GM21515 (cell line): ENCODE measurements at regions not wholly inside any gene's neighbourhood (a gene's known extent, or its start where the extent isn't known, plus 50 kb on each side); places are given as distances from the start of the nearest gene placed in this dataset.
"Not testable (repeated sequence)": the region's sequence is repeated elsewhere in the genome, so short reads cannot be mapped to it uniquely, and the experiment has no call there.

Experiments
- ATAC-seq: cut with Tn5 transposase; IDR thresholded peaks from one replicate; pipeline ENCODE4 v1.9.1; 2021; ENCODE audit not compliant: unreplicated experiment

DNA sequence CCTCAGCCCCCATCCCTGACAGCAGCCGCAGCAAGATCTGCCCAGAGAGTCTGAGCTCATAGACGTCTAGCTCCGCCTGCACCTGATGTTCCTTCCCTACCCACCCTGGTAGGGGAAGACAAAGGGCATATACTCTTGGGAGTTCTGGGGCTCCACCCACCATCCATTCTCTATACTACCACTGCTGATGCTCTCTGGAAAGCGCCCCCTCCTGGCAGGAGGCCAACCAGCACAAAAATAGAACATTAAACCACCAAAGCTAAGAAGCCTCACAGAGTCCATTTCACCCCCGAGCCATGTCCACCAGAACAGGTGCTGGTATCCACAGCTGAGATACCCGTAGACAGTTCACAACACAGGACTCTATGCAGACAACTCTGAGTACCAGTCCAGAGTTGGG, 662.6 kb upstream of the FAM98A start:
- no peak for ATAC-seq

DNA sequence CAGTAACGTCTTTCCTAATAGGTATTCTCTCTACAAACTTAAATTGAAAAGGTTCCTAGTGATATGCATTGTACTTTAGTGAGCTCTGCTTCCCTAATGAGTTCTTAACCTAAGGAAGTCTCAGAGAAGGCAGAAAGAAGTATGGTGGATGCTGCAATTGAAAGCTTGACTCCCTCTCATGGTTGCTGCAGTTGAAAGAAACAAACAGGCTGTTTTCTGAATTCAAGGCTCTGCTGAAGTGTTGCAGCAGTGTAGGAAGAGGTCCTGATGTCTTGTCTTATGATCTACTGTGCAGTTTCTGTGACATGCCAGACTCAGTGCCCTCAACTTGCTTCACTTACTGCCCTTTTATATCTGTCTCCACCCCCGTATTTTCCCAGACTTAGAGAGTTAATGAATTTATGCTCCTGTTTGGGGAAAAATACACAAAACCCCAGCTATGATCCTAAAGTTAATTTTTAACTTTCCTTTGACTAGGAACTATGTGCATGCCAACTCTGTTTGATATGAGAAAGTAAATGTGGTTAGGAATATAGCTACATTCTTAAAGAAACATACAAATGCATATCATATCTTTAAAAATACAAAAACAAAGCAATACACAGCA, 655.3 kb upstream of the FAM98A start:
- no peak for ATAC-seq

DNA sequence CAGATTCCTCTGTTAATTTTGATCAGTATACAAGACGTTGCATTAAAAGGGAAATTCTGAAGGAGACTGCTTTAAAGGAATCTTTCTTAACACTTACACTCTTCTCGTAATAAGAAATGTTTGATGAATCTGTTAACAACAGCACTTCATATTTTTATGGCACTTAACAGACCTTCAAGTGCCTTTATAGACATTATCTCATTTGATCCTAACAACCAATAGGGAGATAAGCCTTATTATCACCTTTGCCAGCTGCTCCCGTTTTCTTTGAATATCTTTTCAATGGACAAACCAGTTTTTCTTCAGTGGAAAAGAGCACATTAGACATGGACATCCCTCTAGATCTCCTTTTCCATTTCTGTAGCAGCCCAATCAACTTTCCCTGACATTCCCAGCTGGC, 653.0 kb upstream of the FAM98A start:
- no peak for ATAC-seq

DNA sequence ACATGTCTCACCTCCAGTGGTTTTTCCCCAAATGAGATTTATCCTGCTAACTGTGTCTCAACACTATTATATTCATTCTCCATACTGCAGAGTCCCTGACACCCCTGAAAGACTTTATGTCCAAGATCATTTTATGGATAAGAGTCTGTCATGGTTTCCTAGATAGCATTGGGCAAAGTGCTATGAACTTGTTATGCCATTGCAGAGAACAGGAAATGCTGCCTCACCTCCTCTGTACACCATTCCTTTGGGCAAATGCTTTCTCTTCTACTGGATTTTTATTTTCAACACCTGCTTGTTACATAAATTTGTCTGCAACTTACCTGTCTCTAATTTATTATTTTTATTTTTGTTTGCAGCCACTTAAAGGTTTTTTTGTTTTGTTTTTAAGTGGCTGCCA, 652.5 kb upstream of the FAM98A start:
- ATAC-seq = no peak

DNA sequence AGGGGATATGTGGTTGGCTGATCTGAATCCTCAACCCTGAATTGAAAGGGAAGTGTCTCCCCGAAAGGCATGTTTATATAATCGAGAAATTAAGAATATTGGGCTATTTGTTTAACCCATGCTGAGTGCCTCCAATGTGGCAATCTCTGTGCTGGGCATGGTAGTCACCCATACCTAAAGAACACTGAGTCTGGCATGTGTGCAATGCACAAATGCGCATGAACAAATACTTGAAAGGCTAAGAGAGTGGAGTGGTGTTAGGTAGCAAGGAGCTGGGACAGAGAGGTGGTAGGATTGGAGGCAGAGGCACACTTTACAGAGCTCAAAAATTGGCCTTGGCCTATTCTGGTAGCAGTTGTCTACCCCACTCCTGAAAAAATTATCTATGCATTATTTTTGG, 645.1 kb upstream of the FAM98A start:
- ATAC-seq = no peak

DNA sequence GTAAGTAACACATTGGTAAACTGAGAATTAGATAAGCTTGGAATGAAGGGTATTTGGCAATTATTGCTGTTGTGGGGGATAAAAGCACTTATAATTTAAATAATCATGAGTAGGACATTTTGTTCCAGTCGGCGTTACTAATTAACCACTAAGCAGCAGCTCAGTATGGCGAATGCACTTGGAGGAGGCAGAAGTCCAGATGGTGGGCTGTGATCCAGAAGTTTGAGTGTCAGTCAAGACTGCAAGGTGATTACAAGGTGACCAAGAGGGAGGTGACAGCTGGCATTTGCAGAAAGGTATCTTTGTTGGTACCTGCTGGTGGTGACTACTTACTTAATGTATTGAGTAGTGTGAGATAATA, 643.6 kb upstream of the FAM98A start:
- ATAC-seq = no peak

DNA sequence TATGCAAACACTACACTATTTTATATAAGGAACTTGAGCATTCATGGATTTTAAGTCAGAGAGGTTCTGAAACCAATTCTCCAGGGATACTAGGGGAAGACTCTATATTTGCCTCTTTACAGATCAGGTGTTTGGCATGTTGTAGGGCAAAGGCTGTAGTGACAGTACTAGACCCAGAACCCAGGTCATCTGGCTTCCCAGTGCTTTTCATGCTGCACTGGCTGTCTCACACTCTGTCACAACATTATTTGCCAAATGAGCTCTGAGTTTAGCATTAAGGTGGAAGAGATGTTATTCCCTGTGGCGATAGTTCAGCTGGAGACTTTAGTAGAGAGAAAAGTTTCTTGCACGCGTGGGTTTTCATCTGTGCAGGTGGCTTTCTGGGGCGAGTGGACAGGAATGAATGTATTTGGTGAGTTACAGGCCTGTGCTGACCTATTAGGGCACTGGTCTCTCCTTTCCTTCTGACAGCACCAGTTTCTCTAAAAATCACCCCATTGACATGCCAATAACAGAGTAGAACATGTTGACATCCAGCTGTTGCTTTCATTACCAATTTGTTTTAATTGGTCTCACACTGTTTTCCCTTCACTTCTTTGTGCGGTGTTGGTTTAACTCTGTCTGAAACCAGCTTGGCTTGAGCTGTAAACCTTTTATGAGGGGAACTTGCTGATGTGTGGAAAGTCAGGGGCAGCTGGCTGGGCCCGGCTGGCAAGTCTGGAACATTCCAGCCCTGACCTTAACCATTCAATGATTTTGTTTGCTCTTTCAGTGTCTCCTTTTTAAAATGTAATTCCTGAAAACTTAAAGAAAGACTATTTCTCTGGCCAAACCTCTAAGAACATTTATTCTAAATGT, 643.0 kb upstream of the FAM98A start:
- no peak for ATAC-seq

DNA sequence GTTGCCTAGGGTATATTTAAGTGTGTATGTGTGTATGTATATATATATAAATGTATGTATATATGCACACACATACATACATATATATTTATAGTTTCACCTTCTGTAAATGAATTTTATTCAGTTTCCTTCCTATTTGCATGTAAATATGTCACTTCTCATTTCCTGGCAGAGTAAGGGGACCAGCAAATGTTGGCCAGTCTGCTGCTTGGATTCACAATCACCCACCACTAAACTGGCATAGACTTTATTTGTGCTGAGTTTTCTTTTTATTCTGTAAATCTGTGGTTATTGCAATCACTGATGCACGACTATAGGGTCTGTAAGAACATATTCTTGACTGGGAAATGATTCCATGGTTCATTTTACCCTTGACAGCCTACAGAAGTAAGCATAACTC, 640.4 kb upstream of the FAM98A start:
- no peak for ATAC-seq

DNA sequence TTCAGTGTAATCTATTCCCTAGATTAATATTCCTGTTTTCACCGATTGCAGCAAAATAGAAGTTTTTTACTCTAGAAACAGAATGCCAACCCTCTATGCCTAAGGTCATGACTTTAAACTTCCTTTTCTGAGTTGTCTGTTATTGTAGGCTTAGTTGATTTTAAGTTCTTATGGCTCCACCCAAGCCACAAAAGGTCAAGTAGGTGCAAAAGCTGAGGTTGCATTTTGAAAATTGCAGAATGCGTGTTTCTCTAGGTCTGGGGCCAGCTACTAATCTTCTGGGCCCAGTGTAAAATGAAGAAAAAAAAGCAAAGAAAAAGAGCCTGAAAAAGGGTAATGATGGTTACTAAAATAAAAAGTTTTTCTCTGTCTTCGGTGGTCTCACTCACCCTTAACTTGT, 635.7 kb upstream of the FAM98A start:
- no peak for ATAC-seq

DNA sequence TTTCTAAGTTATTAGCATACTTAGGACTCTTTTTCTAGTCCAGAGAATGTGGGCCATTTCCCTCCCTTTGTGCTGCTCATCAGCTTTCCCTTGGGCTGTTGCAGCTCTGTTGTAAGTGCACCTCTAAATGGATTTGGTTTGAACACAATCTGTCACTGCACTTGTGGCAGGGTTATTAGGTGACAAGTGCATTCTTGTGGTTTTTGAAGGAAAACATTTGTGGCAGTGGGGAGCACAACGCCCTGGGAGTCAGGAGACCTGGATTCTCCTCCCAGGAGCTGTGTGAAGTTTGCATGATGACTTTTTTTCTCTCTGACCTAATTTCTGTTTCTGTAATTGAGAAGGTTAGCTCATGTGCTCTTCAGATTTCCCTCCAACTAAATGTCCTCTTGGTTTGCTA, 630.9 kb upstream of the FAM98A start:
- no peak for ATAC-seq

DNA sequence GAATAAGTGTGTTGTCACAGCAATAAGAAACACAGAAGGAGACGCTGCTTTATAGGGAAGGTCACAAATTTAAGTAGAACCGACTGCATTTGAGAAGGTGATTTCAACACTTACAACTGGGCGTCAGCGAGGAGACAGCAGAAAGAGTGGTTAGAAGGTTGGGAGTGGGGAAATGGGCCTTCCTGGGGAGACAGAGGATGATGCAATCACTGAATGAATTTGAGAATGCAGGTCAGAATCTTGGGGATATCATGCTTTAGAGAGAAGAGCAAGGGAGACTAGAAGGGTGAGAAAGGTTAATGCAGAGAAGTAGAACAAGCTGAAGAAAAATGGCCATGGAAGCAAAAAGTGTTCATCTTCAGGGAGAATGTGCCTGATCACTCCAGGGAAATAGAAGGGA, 616.1 kb upstream of the FAM98A start:
- ATAC-seq = no peak

DNA sequence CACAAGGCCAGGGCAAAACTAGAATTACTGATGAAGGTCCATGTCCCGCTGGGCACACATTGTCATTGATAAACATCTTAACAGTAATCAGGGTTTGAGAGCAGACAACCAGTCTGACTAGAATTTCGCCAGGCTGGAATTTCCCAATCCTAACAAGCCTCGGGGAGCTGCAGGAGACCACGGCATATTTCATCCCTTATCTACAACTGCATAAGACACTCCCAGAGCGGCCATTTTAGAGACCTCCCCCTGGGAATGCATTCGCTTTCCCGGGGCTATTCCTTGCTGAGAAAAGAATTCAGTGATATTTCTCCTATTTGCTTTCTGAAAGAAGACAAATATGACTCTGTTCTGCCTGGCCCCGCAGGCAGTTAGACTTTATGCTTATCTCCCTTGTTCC, 611.3 kb upstream of the FAM98A start:
- not testable (repeated sequence) for ATAC-seq

DNA sequence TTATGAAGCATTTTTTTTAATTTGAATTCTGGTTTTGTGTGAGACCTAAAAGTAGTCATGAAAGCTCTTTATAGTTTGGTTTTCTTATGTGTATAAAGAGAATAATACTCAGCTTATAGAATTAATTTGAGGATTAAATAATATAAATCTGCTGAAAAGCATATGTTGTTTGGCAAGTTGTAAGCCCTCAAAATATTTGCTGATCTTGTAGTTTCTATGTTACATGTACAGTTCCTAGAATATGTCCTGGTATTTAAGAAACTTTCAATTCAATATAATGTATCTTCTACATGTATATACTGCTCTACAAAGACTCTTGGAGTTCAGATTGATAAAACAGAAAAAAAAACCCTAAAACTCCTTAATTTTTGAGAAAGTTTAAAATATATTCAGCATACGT, 605.5 kb upstream of the FAM98A start:
- ATAC-seq = no peak

DNA sequence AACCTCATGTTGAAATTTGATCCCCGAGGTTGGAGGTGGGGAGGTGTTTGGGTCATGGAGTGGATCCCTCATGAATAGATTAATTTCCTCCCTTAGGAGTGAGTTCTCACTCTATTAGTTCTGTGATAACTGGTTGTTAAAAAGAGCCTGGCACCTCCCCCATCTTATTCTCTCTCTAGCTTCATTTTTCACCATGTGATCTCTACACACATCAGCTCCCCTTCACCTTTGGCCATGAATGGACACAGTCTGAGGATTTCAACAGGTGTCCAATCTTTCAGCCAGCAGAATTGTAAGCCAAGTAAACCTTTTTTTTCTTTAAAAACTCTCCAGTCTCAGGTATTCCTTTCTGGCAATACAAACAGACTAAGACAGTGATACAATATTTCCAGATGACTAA, 602.0 kb upstream of the FAM98A start:
- ATAC-seq = no peak

DNA sequence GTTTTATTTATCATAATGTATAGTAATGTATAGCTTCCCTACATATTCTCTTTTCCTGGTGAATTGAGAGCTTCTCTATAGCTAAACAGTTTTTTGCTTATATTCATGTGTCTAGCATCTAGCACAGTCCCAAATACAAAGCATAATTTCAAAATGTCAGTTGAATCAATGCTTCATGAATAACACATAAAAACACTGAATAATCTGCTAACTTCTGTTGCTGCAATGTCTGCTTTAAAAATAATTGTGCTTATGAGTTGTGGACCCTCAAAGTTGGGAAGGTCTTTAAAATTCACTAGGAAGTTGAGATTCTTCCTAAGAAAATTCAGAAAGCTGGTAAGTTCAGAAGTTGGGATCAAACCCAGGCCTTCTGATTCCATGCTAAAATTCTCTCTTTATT, 600.9 kb upstream of the FAM98A start:
- no peak for ATAC-seq

DNA sequence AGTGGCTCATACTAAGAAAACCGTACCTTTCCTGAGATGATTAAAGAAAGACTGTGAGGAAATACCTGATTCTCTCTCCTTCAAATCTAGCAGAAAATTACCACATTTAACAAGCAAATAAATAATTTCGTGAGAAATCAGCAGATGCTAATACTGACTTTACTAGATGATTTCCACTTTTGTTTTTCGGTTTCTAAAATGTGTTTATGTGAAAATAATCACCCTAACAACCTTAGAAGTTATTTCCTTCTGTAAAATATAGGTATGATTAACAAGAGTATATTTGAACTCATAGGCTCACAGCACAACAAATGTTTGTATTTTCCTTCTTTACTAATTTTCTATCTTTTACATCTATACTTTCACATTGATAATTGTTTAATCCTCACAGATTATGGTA, 594.1 kb upstream of the FAM98A start:
- ATAC-seq = no peak

DNA sequence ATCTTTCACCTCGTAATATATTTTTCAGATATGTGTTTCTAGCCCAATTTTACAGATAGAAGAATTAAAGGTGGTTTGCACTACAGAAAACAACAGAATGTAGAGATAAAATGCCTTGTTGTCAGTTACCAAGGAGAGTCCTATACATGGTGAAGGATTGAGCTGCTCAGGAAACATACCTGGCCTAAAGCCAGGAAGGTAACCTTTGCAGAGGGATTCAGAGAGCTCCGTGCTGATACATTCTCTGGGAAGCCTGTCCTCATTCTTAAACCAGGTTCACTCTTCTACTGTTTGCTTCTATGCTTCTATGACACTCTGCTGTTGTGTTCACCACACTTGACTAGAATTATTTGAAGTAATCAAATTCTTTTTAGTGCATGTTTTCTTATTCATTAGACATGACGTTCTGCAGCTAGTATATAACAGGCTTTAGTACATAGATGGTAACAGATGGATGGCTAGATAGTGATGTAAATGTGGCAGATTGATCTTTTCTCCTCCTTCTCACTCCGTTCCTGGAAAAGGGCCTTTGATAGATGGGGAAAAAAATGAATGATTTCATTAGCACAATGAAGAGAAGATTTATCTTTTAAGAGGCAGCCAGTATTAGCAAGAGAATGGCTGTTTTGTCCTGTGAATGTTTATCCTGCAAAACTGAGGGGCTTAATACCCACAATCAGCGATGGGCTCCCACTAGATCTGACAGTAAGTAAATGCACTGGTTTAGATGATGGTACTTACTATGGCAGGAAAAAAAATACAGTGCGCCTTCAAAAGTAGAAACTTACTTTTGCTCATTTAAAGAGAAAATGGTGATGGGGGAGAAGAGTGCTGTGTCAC, 589.6 kb upstream of the FAM98A start:
- ATAC-seq = no peak

DNA sequence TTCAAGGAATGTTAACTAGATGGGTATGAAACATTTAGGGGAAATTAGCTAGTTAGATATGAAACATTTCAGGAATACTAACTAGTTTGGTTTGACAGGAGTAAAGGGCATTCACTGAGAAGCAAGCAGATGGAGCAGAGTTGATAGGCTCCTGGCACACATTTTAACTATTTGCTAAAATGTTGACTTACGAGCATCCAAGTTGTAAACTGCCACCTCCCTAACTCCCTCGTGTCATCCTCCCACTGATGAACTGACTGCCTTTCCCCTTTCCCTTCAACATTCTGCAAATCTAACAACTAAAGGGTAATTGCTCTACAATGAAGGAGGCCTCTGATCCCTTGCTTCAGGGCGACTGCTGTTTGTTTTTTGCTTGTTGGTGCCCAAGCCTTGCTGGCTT, 580.4 kb upstream of the FAM98A start:
- no peak for ATAC-seq

DNA sequence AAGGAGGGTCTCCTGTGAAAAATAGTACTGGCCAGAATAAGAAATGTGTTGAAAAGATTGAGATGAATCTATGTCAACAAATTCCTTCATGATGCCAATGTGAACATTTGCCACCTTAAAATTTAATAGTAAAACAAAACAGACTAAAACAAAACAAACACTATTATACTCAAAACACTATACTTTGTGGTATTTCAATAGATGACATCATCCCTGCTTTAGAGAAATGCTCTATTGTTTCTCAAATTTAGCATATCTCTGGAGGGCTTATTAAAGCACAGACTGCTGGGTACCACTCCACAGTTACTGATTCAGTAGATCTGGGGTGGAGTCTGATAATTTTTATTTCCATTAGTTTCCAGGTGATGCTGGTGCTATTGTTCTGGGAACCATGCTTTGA, 579.4 kb upstream of the FAM98A start:
- ATAC-seq = no peak

DNA sequence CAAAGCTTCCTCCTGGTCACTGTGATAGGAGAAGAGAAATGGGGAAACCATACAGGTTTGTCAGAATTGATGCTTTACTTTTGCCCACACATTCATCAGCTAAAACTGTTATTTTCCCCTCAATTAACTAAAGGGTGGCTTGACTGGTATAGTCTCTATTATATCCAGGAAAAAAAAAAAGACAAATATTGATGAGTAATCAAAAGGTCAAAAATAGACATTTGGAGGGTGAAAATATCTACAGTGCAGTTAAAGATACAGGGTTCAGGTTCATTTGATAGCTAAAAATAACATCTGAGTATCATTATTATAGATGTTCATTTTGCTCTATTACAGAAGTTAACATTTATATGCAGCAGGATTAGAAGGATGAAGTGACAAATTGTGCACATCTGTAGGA, 577.6 kb upstream of the FAM98A start:
- no peak for ATAC-seq

DNA sequence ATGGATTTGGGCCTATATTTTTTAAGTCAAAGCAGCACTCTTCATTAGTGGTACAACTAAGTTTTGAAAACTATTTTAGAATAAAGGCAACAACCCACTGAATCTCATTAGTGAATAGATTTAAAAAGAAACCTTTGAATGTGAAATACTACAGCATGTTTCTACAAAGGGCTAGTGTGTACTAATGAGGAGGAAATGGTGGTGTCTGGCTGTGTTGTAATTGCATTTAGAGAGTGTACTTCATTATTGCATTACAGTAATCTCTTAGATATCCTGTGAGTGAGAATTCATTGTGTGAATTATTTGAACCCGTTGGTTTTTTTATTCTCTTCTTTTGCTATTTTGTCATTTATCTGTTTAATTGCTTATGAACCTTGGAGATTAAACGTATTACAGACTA, 575.4 kb upstream of the FAM98A start:
- ATAC-seq = no peak

DNA sequence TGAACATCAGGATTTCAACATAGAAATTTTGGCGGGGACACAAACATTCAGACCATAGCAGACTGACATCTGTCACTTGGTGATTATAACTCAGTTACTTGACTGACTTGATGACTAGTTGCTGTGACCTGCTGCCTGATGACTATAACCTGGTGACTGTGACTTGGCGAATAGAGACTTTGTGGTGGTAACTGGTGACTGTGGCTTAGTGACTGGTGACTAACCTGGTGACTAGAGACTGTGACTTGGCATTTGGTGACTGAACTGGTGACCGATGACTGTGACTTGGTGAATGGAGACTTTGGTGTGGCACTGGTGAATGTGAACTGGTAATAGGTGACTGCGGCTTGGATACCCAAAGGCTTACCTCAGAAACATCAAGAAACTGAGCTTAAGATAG, 563.1 kb upstream of the FAM98A start:
- ATAC-seq = no peak
